CD14-positive monocyte (primary cell): ENCODE measurements at regions not wholly inside any gene's neighbourhood (a gene's known extent, or its start where the extent isn't known, plus 50 kb on each side); places are given as distances from the start of the nearest gene placed in this dataset.

ENCODE experiments used
- DNase-seq, 3 donors: peaks; one replicate each; pipeline ENCODE4 v3.0.0-alpha.2; 2011 to 2022
- H2AFZ ChIP-seq: 2 replicates; pipeline ENCODE4 v1.6.0; 2012; ENCODE audit warnings: mild to moderate bottlenecking, low read depth, low read length, inconsistent platforms; ENCODE audit not compliant: insufficient read depth, poor library complexity, severe bottlenecking
- H3K27ac ChIP-seq, 2 donors: 1 replicate in 1 of 2; 2 replicates in 1 of 2; pipeline ENCODE4 v1.5.1; 2012 to 2013; ENCODE audit warnings: low read length in 2 of 2, control low read depth in 1 of 2, inconsistent platforms in 1 of 2, low read depth in 1 of 2, mild to moderate bottlenecking in 1 of 2
- H3K27me3 ChIP-seq, 2 donors: one replicate each; pipeline versions ENCODE4 v1.6.0 to v1.6.1; 2011 to 2013; ENCODE audit warnings: low read length in 2 of 2; ENCODE audit not compliant: control insufficient read depth in 2 of 2, insufficient read depth in 2 of 2
- H3K36me3 ChIP-seq, 2 donors: replicated peaks in 1 of 2; 1 replicate in 1 of 2; 2 replicates in 1 of 2; pipeline versions ENCODE4 v1.5.1 to v1.6.1; 2012 to 2013; ENCODE audit warnings: low read length in 2 of 2, control low read depth in 1 of 2, inconsistent platforms in 1 of 2, mild to moderate bottlenecking in 1 of 2; ENCODE audit not compliant: insufficient read depth in 2 of 2, control insufficient read depth in 1 of 2
- H3K4me1 ChIP-seq, 2 donors: 1 replicate in 1 of 2; 2 replicates in 1 of 2; pipeline versions ENCODE4 v1.5.1 to v1.6.1; 2012 to 2013; ENCODE audit warnings: low read length in 2 of 2, control low read depth in 1 of 2, inconsistent platforms in 1 of 2, mild to moderate bottlenecking in 1 of 2, moderate library complexity in 1 of 2; ENCODE audit not compliant: insufficient read depth in 2 of 2, control insufficient read depth in 1 of 2
- H3K4me2 ChIP-seq: replicated peaks from 2 replicates; pipeline ENCODE3; 2012; ENCODE audit warnings: low read length, moderate library complexity, mild to moderate bottlenecking; ENCODE audit not compliant: poor library complexity, severe bottlenecking; ENCODE audit errors: extremely low read depth
- H3K4me3 ChIP-seq, 3 experiments: fragments of 200-600 bp in 1 of 3; sonication (generic) in 1 of 3; replicated peaks in 1 of 3; 1 replicate in 2 of 3; 2 replicates in 1 of 3; pipeline ENCODE4 v1.5.1; 2011 to 2013; ENCODE audit warnings: low read length in 3 of 3, mild to moderate bottlenecking in 3 of 3, control low read depth in 2 of 3, low read depth in 2 of 3, inconsistent platforms in 1 of 3, moderate library complexity in 1 of 3
- H3K79me2 ChIP-seq: 2 replicates; pipeline ENCODE4 v1.6.0; 2012; ENCODE audit warnings: mild to moderate bottlenecking, control low read depth, inconsistent platforms, low read length, moderate library complexity; ENCODE audit not compliant: insufficient read depth
- H3K9ac ChIP-seq: 2 replicates; pipeline ENCODE4 v1.6.0; 2017; ENCODE audit warnings: low read length, mild to moderate bottlenecking; ENCODE audit not compliant: insufficient read depth, poor library complexity, severe bottlenecking
- H3K9me3 ChIP-seq, 2 donors: replicated peaks in 1 of 2; 1 replicate in 1 of 2; 2 replicates in 1 of 2; pipeline versions ENCODE4 v1.5.1 to v1.6.1; 2012 to 2013; ENCODE audit warnings: low read length in 2 of 2, control low read depth in 1 of 2; ENCODE audit not compliant: control insufficient read depth in 1 of 2, insufficient read depth in 1 of 2
- H4K20me1 ChIP-seq: 2 replicates; pipeline ENCODE4 v1.6.0; 2012; ENCODE audit warnings: mild to moderate bottlenecking, low read length, control low read depth, moderate library complexity; ENCODE audit not compliant: insufficient read depth
- H3K27ac Mint-ChIP-seq, 7 donors: one replicate each; pipeline ENCODE4 v1.8.0; 2020; ENCODE audit warnings: mild to moderate bottlenecking in 7 of 7, mixed read lengths in 7 of 7, moderate library complexity in 6 of 7, inconsistent platforms in 2 of 7
- H3K27me3 Mint-ChIP-seq, 3 donors: one replicate each; pipeline ENCODE4 v1.8.0; 2021 to 2022; ENCODE audit warnings: low read depth in 3 of 3, mild to moderate bottlenecking in 3 of 3, mixed read lengths in 3 of 3, moderate library complexity in 3 of 3, inconsistent platforms in 1 of 3
- H3K36me3 Mint-ChIP-seq, 2 donors: one replicate each; pipeline ENCODE4 v1.8.0; 2020; ENCODE audit warnings: mixed read lengths in 2 of 2, inconsistent platforms in 1 of 2, mild to moderate bottlenecking in 1 of 2
- H3K4me1 Mint-ChIP-seq: one replicate; pipeline ENCODE4 v1.8.0; 2020; ENCODE audit warnings: mild to moderate bottlenecking, mixed read lengths
- H3K4me3 Mint-ChIP-seq, 2 donors: one replicate each; pipeline ENCODE4 v1.8.0; 2020; ENCODE audit warnings: mild to moderate bottlenecking in 2 of 2, mixed read lengths in 2 of 2, moderate library complexity in 1 of 2
- H3K9me3 Mint-ChIP-seq, 7 donors: one replicate each; pipeline ENCODE4 v1.8.0; 2020 to 2022; ENCODE audit warnings: mixed read lengths in 7 of 7, mild to moderate bottlenecking in 6 of 7, moderate library complexity in 6 of 7, inconsistent platforms in 2 of 7
- WGBS: methylation state at CpG from one replicate; pipeline ENCODE4 v1.1.5; 2013; ENCODE audit warnings: missing lambda C conversion rate; ENCODE audit not compliant: insufficient coverage; 5-methylcytosine and 5-hydroxymethylcytosine counted together
- intact Hi-C, 2 donors: fragments of 100-400 bp; cut with micrococcal nuclease; formaldehyde crosslinking; loops; one replicate each; pipeline versions ENCODE4 v1.15.0 to v1.15.1; 2023
- TF ChIP-seq, protein P1 (sequence below): fragments of 200-600 bp; IDR thresholded peaks from one replicate; pipeline ENCODE4 v1.8.0; 2022; ENCODE audit warnings: antibody characterized with exemption, mild to moderate bottlenecking

DNA sequence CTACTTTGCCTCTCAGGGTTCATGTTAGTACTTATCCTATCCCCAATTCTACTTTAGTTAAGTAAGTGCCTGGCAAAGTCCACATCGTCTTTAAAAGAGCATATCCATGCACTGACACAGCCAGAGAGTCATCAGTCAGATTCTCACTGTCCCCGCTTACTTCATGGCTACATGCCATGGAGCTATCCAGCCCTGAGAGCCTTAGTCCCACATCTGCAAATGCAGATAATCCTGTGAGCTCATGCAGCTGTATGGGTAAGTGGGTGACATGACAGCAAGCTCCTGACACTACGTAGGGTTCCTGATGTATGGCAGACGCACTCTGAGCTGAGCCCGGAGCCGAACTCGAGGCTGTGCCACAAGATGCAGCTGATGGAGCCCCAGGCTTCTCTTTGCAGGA is 661.5 kb downstream of the LIG4 start:
- H3K9ac ChIP-seq, result no peak overlapping the region
- Mint-ChIP-seq H3K4me1 (no peaks in the 10 kb centered on the region), H3K36me3 (no peaks in the 10 kb centered on the region), H3K9me3 (peaks cover 0 to 8% (median 0%) of the 10 kb centered on the region in 7 donors), H3K27ac (no peak overlapping the region), H3K4me3 (no peak overlapping the region), H3K27me3 (peaks cover 0 to 2% (median 2%) of the 10 kb centered on the region in 3 donors)
- WGBS, result 100% methylated on average over 4 of the region's 7 CpGs
- H3K27me3 ChIP-seq, result no peaks in the 10 kb centered on the region
- no peaks in the 10 kb centered on the region for H3K79me2 ChIP-seq
- H3K4me1 ChIP-seq, result no peaks in the 10 kb centered on the region
- no peak for DNase-seq
- H3K27ac ChIP-seq, result no peak overlapping the region
- no peak overlapping the region for H3K4me2 ChIP-seq
- TF ChIP-seq, protein P1, sequence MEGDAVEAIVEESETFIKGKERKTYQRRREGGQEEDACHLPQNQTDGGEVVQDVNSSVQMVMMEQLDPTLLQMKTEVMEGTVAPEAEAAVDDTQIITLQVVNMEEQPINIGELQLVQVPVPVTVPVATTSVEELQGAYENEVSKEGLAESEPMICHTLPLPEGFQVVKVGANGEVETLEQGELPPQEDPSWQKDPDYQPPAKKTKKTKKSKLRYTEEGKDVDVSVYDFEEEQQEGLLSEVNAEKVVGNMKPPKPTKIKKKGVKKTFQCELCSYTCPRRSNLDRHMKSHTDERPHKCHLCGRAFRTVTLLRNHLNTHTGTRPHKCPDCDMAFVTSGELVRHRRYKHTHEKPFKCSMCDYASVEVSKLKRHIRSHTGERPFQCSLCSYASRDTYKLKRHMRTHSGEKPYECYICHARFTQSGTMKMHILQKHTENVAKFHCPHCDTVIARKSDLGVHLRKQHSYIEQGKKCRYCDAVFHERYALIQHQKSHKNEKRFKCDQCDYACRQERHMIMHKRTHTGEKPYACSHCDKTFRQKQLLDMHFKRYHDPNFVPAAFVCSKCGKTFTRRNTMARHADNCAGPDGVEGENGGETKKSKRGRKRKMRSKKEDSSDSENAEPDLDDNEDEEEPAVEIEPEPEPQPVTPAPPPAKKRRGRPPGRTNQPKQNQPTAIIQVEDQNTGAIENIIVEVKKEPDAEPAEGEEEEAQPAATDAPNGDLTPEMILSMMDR, result no peak
- intact Hi-C loops, result no loop called here
- H3K36me3 ChIP-seq, result no peaks in the 10 kb centered on the region
- H3K4me3 ChIP-seq, result no peak overlapping the region
- H3K9me3 ChIP-seq, result peaks cover 4 to 13% of the 10 kb centered on the region in 2 donors
- no peak overlapping the region for H2AFZ ChIP-seq
- no peaks in the 10 kb centered on the region for H4K20me1 ChIP-seq

DNA sequence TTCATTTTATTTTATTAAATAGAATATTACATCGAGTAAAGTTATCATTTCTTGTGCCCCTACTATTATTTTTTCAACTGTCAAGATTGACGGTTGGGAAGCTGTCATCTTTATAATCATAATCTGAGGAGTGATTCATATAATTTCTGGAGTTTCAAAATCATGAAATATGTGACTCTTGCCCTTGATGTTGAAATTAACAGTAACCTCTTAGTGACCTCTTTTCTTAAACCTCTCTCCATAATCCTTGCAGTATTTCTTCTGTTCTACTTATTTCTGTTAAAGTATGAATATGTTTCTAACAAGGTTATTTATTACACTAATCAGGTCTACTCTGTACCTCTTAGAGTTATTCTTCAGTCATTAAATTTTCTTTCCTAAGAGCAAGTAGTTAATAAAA is 663.8 kb downstream of the LIG4 start:
- intact Hi-C loops, result no loop called here
- Histone ChIP-seq H3K27me3 (no peaks in the 10 kb centered on the region), H3K9ac (no peak overlapping the region), H3K4me1 (no peaks in the 10 kb centered on the region), H3K9me3 (peaks cover 0 to 8% of the 10 kb centered on the region in 2 donors), H3K79me2 (no peaks in the 10 kb centered on the region), H4K20me1 (no peaks in the 10 kb centered on the region), H2AFZ (no peak overlapping the region), H3K4me2 (no peak overlapping the region), H3K27ac (no peak overlapping the region), H3K36me3 (no peaks in the 10 kb centered on the region), H3K4me3 (no peak overlapping the region)
- Mint-ChIP-seq H3K27ac (no peak overlapping the region), H3K27me3 (peaks cover 0 to under 1% (median 0%) of the 10 kb centered on the region in 3 donors), H3K36me3 (no peaks in the 10 kb centered on the region), H3K9me3 (peaks cover 0 to 2% (median 0%) of the 10 kb centered on the region in 7 donors), H3K4me1 (no peaks in the 10 kb centered on the region), H3K4me3 (no peak overlapping the region)
- TF ChIP-seq, protein P1, result no peak
- WGBS, result no CpG with 5 or more reads among the region's 2 CpGs
- no peak for DNase-seq
